ENCODE measurements at regions not wholly inside any gene's neighbourhood (a gene's known extent, or its start where the extent isn't known, plus 50 kb on each side); places are given as distances from the start of the nearest gene placed in this dataset.
"Not testable (repeated sequence)": the region's sequence is repeated elsewhere in the genome, so short reads cannot be mapped to it uniquely, and the experiment has no call there.

DNA sequence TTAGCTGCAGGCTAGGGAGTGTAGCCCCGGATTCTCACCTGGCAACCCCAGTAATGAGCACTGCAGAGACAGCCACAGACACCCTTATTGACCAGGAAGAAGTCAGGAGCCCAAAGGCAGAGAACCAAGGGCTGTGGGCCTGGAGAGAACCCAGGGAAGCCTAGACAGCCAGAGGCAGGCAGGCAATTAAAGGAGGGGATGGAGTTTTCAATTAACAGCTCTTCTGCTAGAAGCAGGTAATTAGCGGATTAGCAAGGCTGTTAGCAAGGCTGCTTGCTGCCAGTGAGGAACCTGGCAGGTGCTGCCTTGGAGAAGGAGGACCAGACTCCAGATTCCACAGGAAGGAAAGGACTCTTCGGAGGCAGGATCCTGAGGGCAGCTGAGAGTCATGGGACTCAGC is 176.1 kb downstream of the TRIM43 start:
- DNase-seq: peak in 1 of 2 experiments; percentile 49

DNA sequence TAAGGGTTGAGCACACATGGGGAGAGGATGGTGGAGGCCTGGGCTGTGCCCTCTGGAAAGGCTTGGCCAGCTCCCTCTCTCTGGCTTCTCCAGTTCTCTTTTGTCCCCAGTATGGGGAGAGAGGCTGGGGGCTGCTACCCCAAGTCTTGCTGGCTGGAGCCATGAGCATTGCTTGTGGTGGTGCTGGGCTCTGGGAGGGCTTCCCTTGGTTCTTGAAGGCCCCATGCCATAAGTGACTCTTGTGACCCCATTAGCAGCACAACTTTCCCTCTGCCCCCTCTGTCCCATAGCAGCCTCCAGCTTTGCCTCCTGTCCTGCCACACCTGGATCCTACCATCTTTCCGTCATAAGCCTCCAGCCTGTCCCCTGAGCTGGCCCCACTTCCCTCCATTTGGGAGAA is 177.5 kb downstream of the TRIM43 start:
- DNase-seq: not testable (repeated sequence)

DNA sequence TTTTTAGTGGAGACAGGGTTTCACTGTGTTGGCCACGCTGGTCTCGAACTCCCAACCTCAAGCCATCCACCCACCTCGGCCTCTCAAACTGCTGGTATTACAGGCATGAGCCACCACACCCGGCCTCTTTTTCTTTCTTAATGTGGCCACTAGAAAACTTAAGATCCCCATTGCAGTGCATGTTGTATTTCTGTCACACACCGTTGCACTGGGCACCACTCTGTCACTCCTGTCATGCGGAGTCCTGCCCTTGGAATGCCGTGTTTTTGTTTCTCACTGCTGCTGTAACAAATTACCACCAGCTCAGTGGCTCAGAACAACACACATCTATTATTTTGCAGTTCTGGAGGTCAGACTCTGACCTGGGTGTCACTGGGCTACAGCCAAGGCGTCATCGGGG is 178.9 kb downstream of the TRIM43 start:
- not testable (repeated sequence) for DNase-seq

DNA sequence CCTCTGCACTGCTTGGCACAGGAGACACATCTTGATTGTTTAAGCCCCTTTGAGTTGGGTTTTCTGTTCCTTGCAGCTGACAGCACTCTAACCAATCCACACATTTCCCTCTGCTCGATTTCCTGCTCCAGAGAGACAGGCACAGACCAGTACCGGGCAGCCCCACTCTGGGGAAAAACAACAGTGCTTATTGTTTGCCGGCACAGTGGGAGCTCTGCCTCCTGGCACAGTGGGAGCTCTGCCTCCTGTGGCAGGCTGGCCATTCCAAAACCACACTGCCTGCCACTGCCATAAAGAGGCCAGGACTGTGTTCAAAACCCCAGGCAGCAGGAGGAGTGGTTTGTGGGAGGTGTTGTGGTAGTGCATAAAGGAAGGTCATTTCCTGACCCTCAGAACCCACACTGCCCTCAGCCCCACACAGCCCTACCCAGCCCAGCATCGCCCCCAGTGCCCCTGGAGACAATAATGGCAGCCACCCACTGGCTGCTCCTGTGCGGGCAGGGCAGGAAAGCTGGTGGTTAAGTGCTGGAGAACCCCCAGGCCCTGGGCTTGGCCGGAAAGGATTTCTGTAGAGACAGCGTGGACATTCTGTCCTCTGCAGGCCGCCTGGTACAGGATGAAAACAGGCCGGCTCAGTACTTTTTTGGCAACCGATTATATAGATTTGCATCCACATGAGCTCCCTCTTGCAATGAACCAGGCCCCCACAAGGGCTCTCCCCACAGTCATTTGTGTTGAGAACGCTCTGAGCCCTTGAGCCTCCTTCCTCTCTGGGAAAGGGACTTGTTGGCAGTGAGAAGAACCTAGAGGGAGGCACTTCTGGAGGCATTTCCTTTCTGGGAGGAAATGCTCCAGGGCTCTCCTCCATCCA is 182.8 kb downstream of the TRIM43 start:
- DNase-seq: not testable (repeated sequence)

DNA sequence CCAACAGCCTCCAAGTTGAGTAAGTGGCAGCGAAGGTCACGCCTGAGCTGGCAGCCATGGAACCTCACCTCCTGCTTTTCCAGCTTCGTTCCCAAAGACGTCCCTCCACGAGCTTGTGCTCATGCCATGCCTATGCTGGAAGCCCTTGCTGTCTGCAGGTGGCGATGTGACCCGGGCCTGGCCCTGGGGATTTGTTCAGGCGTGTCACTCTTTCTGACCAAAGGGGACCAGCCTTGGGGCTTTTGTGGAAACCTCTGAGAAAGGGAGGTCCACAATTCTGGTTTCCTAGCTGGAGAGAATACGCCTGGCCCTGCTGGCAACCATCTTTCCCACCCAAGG is 183.4 kb downstream of the TRIM43 start:
- DNase-seq: not testable (repeated sequence)

All from NCI-H524 (cell line).